ENCODE measurements at regions not wholly inside any gene's neighbourhood (a gene's known extent, or its start where the extent isn't known, plus 50 kb on each side); places are given as distances from the start of the nearest gene placed in this dataset.

GRCh38 chr2:67828066-67828465 is 234.7 kb downstream of the C1D start:
- no peak for TF ChIP-seq FOXO1 (CRISPR knock-in tag; IDR thresholded peaks at IDR 0.05)
- TF ChIP-seq CCAR2 (optimal IDR thresholded peaks at IDR 0.05; ENCODE audit: low read depth, low read length): no peak
- BruUV-seq (replicated peaks): no TSS peak
- ATAC-seq (no peak), DNase-seq (ENCODE audit: low spot score) (no peak), FAIRE-seq (no peak)
- H3K4me1 ChIP-seq (ENCODE audit: insufficient read depth, low read length): no peaks in the 10 kb centered on the region
- no peak overlapping the region for H3K27ac ChIP-seq (ENCODE audit: extremely low read length, insufficient read depth, low read length)
- no peaks in the 10 kb centered on the region for H4K20me1 ChIP-seq (ENCODE audit: insufficient read depth, low read length)
- no peak overlapping the region for H3K9ac ChIP-seq (ENCODE audit: insufficient read depth, low read depth, low read length)
- no peaks in the 10 kb centered on the region for H3K79me2 ChIP-seq (ENCODE audit: insufficient read depth, low read length)
- no peaks in the 10 kb centered on the region for H3K27me3 ChIP-seq (ENCODE audit: control insufficient read depth in 1 of 2, insufficient read depth in 2 of 2, low read length in 2 of 2)
- ChIA-PET POLR2A (no interaction called here), CTCF (ENCODE audit: low intra/inter-chr PET ratio, low total read pairs) (no interaction called here)
- 4% methylated on average over 2 of the region's 2 CpGs for WGBS (ENCODE audit: low lambda C conversion rate)
- H3K9me3 ChIP-seq (ENCODE audit: low read length): no peaks in the 10 kb centered on the region
- in situ Hi-C loops (cut with HindIII; ENCODE audit: extremely low pct_ligation_motif_present, low pct_unique_long_range_greater_than_20kb): loop anchor here (25.0 kb wide), 1 partner anchor 1241 kb away; no protein-coding TSS in a partner anchor
- intact Hi-C loops (cut with micrococcal nuclease; ENCODE audit: unreplicated experiment): no loop called here
- H3K36me3 ChIP-seq (replicated peaks in 1 of 2; ENCODE audit: control insufficient read depth in 1 of 2, insufficient read depth in 2 of 2, low read length in 2 of 2): no peaks in the 10 kb centered on the region
- H2AFZ ChIP-seq (ENCODE audit: low read length): no peak overlapping the region
- no peak overlapping the region for H3K4me2 ChIP-seq (ENCODE audit: low read depth, low read length)
- no peak overlapping the region for H3K4me3 ChIP-seq (replicated peaks in 1 of 3; ENCODE audit: insufficient read depth in 1 of 3, low read depth in 2 of 3, low read length in 3 of 3)

- POLR2A ChIA-PET: no interaction called here
- intact Hi-C loops (cut with micrococcal nuclease; ENCODE audit: unreplicated experiment): no loop called here
Measured at GRCh38 chr2:67829470-67829869, 233.3 kb downstream of the C1D start.

More at GRCh38 chr2:67829470-67829869, 233.3 kb downstream of the C1D start:
- Histone ChIP-seq H3K36me3 (replicated peaks in 1 of 2; ENCODE audit: control insufficient read depth in 1 of 2, insufficient read depth in 2 of 2, low read length in 2 of 2) (no peaks in the 10 kb centered on the region), H3K4me3 (replicated peaks in 1 of 3; ENCODE audit: insufficient read depth in 1 of 3, low read depth in 2 of 3, low read length in 3 of 3) (no peak overlapping the region), H3K4me2 (ENCODE audit: low read depth, low read length) (no peak overlapping the region), H3K27ac (ENCODE audit: extremely low read length, insufficient read depth, low read length) (no peak overlapping the region), H3K27me3 (ENCODE audit: control insufficient read depth in 1 of 2, insufficient read depth in 2 of 2, low read length in 2 of 2) (no peaks in the 10 kb centered on the region), H3K79me2 (ENCODE audit: insufficient read depth, low read length) (no peaks in the 10 kb centered on the region), H4K20me1 (ENCODE audit: insufficient read depth, low read length) (no peaks in the 10 kb centered on the region), H2AFZ (ENCODE audit: low read length) (no peak overlapping the region), H3K9me3 (ENCODE audit: low read length) (no peaks in the 10 kb centered on the region), H3K9ac (ENCODE audit: insufficient read depth, low read depth, low read length) (no peak overlapping the region), H3K4me1 (ENCODE audit: insufficient read depth, low read length) (no peaks in the 10 kb centered on the region)
- in situ Hi-C loops (cut with HindIII; ENCODE audit: extremely low pct_ligation_motif_present, low pct_unique_long_range_greater_than_20kb): loop anchor here (25.0 kb wide), 1 partner anchor 1242 kb away; no protein-coding TSS in a partner anchor
- no peak for DNase-seq (ENCODE audit: low spot score)
- CTCF ChIA-PET (ENCODE audit: low intra/inter-chr PET ratio, low total read pairs): no interaction called here
- no peak for FAIRE-seq
- ATAC-seq: no peak
- WGBS (ENCODE audit: low lambda C conversion rate): 5% methylated on average over 2 of the region's 2 CpGs
- TF ChIP-seq DRAP1 (CRISPR knock-in tag; IDR thresholded peaks at IDR 0.05): no peak
- no peak for TF ChIP-seq RXRB (CRISPR knock-in tag; IDR thresholded peaks at IDR 0.05; ENCODE audit: borderline replicate concordance)
- TF ChIP-seq ZIK1 (CRISPR knock-in tag; IDR thresholded peaks at IDR 0.05; ENCODE audit: borderline replicate concordance, low read depth): no peak
- TF ChIP-seq ZNF841 (CRISPR knock-in tag; IDR thresholded peaks at IDR 0.05; ENCODE audit: borderline replicate concordance): no peak
- no peak for TF ChIP-seq ZNF235 (CRISPR knock-in tag; IDR thresholded peaks at IDR 0.05; ENCODE audit: borderline replicate concordance)
- TF ChIP-seq NPAS2 (CRISPR knock-in tag; IDR thresholded peaks at IDR 0.05; ENCODE audit: borderline replicate concordance): no peak
- TF ChIP-seq SATB2 (CRISPR knock-in tag; IDR thresholded peaks at IDR 0.05): no peak
- TF ChIP-seq KDM1A (CRISPR knock-in tag; IDR thresholded peaks at IDR 0.05): no peak
- no peak for TF ChIP-seq ARID2 (CRISPR knock-in tag; IDR thresholded peaks at IDR 0.05; ENCODE audit: borderline replicate concordance)
- TF ChIP-seq TRIM22 (IDR thresholded peaks at IDR 0.05): no peak
- TF ChIP-seq MYPOP (CRISPR knock-in tag; IDR thresholded peaks at IDR 0.05): no peak
- no TSS peak for BruUV-seq (replicated peaks)
